ENCODE measurements at regions not wholly inside any gene's neighbourhood (a gene's known extent, or its start where the extent isn't known, plus 50 kb on each side); places are given as distances from the start of the nearest gene placed in this dataset.

DNA sequence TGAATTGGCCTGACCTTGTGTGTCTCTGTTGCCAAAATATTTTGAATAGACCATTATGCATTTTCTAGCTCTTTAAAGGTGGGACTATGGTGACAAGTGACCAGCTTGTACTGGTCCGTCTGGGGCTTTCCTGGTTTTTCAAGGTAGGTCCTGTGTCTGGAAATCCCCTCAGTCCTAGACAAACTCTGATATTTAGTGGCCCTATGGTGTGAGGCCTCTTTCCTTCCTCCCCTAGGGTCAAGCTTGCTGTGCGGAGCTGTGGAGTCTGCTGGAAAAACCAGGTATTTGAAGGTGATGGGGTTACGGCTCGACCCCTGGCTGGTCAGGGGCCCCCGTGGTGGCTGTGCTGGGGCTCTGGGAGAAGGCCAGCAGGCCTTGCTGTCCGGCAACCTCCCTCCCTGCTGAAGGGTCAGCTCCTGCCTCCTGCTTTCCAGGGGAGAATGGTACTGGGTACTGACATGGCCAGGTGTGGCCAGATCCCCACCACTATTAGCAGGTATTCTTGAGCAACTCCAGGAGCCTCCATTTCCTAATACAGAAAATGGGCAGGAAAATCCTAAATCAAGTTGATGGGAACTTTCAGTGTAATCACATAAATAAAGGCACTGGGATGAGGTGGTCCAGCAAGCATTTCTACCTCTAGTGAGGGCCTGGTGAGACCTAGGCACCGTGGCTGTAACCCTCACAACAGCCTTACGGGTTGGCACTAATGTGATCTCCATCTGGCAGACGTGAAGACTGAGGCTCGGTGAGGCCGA lies 86.2 kb upstream of the HS6ST1 start:
- TF ChIP-seq, protein P1, sequence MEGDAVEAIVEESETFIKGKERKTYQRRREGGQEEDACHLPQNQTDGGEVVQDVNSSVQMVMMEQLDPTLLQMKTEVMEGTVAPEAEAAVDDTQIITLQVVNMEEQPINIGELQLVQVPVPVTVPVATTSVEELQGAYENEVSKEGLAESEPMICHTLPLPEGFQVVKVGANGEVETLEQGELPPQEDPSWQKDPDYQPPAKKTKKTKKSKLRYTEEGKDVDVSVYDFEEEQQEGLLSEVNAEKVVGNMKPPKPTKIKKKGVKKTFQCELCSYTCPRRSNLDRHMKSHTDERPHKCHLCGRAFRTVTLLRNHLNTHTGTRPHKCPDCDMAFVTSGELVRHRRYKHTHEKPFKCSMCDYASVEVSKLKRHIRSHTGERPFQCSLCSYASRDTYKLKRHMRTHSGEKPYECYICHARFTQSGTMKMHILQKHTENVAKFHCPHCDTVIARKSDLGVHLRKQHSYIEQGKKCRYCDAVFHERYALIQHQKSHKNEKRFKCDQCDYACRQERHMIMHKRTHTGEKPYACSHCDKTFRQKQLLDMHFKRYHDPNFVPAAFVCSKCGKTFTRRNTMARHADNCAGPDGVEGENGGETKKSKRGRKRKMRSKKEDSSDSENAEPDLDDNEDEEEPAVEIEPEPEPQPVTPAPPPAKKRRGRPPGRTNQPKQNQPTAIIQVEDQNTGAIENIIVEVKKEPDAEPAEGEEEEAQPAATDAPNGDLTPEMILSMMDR (IDR thresholded peaks at IDR 0.05; ENCODE audit: low read depth, low read length, poor library complexity, severe bottlenecking) = no peak
- no peak for TF ChIP-seq EZH2phosphoT487 (IDR thresholded peaks at IDR 0.05; ENCODE audit: borderline replicate concordance, low read length)

Measured in DOHH2 (cell line).